ENCODE measurements at regions not wholly inside any gene's neighbourhood (a gene's known extent, or its start where the extent isn't known, plus 50 kb on each side); places are given as distances from the start of the nearest gene placed in this dataset.

GRCh38 chr3:8371085-8371551 lies 130.5 kb upstream of the LMCD1 start:
- no peak overlapping the region for H3K4me3 ChIP-seq (ENCODE audit: low read depth, low read length)
- no peak for TF ChIP-seq CTCF (conservative IDR thresholded peaks at IDR 0.05; ENCODE audit: low read depth, low read length)
- no peak for DNase-seq (ENCODE audit: low read depth)

DNA sequence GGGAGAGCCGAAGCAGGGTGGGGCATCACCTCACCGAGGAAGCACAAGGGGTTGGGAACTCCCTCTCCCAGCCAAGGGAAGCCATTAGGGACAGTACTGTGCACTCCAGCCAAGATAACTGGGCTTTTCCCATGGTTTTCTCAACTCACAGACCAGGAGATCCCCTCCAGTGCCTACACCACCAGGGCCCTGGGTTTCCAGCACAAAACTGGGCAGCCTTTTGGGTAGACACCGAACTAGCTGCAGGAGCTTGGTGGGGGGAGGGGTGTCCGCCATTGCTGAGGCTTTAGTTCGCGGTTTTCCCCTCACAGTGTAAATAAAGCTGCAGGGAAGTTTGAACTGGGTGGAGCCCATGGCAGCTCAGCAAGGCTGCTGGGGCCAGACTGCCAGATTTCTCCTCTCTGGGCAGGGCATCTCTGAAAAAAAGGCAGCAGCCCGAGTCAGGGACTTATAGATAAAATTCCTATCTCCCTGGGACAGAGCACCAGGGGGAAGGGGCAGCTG lies 129.6 kb upstream of the LMCD1 start:
- no peak for TF ChIP-seq CTCF (conservative IDR thresholded peaks at IDR 0.05; ENCODE audit: low read depth, low read length)
- no peak overlapping the region for H3K4me3 ChIP-seq (ENCODE audit: low read depth, low read length)
- no peak for DNase-seq (ENCODE audit: low read depth)

GRCh38 chr3:8380904-8381704 lies 120.5 kb upstream of the LMCD1 start:
- no peak for TF ChIP-seq CTCF (conservative IDR thresholded peaks at IDR 0.05; ENCODE audit: low read depth, low read length)
- no peak overlapping the region for H3K4me3 ChIP-seq (ENCODE audit: low read depth, low read length)
- DNase-seq (ENCODE audit: low read depth) = no peak

GRCh38 chr3:8385848-8386620 lies 115.6 kb upstream of the LMCD1 start:
- TF ChIP-seq CTCF (conservative IDR thresholded peaks at IDR 0.05; ENCODE audit: low read depth, low read length) = no peak
- peak; percentile 36 for DNase-seq (ENCODE audit: low read depth)
- H3K4me3 ChIP-seq (ENCODE audit: low read depth, low read length) = no peak overlapping the region

DNA sequence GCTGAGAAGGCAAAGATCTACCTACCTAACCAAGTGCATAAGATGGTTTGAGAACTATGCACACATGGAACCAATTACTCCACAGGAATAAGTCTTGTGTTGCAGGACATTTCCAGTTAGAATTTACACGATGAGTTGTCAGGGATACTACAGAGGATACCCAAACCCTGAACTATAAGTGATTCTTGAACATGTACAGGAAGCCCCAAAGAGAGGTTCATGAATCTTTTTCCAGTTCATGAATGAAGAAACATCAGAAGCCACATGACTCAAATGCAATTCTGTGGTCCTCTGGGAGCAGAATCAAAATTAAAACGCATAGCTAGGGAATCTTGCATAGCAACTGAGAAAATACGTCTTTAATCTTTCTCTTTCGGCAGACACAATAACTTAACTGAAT lies 114.1 kb upstream of the LMCD1 start:
- no peak for TF ChIP-seq CTCF (conservative IDR thresholded peaks at IDR 0.05; ENCODE audit: low read depth, low read length)
- no peak for DNase-seq (ENCODE audit: low read depth)
- no peak overlapping the region for H3K4me3 ChIP-seq (ENCODE audit: low read depth, low read length)

GRCh38 chr3:8399686-8400085 lies 101.9 kb upstream of the LMCD1 start:
- DNase-seq (ENCODE audit: low read depth) = no peak
- TF ChIP-seq CTCF (conservative IDR thresholded peaks at IDR 0.05; ENCODE audit: low read depth, low read length) = no peak
- H3K4me3 ChIP-seq (ENCODE audit: low read depth, low read length) = no peak overlapping the region

Measured in epithelial cell of proximal tubule (primary cell).